AG20443 (cell line): ENCODE measurements at regions not wholly inside any gene's neighbourhood (a gene's known extent, or its start where the extent isn't known, plus 50 kb on each side); places are given as distances from the start of the nearest gene placed in this dataset.
"Not testable (repeated sequence)": the region's sequence is repeated elsewhere in the genome, so short reads cannot be mapped to it uniquely, and the experiment has no call there.

Experiments
- DNase-seq: peaks from one replicate; pipeline ENCODE4 v3.0.0; 2012; ENCODE audit warnings: low spot score, mixed read lengths

DNA sequence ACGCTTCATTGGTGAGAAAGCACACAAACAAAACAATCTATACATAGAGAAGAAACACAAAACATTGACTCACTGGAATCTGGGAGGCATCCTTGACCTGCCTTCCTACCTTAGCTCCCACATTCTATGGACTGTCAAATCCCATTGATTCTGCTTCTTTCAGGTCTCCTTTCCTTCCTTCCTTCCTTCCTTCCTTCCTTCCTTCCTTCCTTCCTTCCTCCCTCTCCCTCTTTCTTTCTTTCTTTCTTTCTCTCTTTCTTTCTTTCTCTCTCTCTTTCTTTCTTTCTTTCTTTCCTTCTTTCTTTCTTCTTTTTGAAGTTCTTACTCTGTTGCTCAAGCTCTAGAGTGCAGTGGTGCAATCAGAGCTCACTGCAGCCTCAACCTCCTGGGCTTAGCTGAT, 108.0 kb upstream of the SGK1 start:
- DNase-seq: not testable (repeated sequence)

DNA sequence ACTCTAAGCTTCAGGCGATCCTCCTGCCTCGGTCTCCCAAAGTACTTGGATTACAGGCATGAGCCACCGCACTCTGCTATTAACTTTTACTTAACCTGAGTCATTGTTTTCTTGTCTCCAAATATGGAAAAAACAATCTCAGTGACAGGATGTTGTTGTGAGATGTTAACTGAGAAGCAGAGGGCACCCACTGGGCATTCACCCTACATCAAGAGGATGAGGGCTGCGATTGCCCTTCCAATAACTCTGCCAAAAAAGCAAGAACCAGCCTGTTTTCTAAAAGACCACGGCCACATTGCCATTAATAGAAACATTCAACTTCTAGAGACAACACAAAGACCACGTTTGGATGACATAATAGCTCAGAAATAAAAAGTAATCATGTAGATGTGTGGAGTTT, 107.6 kb upstream of the SGK1 start:
- no peak for DNase-seq

DNA sequence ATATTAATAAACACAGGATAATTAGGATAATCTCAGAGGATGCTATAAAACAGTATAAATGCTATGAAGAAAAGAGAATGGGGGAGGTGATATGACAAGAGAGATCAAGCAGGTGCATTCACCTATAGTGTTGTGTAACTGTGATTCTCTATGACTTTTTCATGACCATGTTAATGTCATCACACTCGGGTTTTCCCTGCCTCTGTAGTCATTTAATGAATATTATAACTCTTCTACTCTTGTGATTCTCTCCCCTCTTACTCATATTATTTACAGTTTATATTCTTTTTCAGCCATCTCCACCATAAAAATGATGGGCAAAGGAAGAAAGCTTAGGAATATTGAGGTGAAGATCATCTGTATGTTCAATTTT, 106.9 kb upstream of the SGK1 start:
- DNase-seq: no peak

DNA sequence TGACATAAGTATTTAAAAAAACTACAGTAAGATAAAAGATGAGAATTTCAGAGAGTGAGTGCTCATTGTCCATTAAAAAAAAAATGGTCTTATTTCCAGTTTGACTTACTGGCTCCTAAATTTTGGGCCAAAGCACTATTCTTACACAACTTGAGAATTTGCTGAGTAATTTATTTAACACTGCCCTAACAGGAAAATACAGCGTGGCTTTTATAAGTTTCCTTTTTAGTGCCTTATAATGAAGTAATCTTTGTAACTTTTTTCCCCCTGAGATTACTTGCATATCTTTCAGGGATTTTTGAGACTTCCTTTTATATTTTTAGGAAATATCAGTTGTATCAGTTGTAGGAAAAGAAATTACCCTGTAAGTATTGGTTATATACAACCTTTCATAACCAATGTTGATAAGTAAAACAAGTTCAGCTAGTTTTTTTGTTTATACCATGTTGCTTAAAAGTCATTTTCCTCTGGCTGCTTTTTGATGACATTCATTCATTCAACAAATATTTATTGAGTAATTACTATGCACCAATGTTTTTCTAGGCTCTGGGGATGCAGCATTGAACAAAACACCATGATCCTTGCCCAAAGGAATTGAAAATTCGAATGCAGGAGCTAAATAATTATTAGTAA, 106.4 kb upstream of the SGK1 start:
- DNase-seq: peak; percentile 21

DNA sequence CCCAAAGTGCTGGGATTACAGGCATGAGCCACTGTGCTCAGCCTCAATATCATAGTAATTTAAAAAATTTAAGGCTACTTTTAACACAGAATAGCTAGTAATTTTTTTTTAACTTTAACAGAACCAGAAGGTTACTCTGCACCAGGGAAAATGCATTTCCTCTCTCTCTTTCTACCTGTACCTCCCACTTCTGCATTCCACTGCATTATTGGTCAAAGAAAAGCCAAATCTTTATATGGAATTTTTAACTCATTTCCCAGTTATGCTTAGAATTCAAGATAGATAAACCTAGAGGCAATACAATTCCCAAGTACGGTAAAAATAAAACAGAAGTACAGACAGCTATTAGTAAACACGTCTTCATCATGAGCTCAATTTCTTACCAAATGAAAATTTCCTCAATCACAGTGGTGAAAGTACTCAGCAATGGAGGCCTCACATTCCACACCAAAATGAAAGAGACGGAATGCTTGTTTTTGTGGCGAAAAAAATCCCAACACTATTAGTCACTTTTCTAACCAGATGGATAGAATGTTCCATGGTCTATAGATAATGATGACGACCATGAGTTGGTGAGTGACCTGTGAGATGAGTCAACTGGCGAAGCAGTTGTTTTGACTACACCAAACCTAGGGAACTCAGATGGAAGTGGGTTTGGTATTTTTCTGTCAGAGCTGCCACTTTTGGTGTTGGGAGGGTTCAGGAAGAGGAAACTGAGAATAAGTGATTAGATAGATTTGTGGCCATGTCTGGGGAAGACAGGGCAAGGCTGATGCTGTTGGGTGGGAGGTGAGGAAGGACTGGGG, 104.7 kb upstream of the SGK1 start:
- peak; percentile 82 for DNase-seq

DNA sequence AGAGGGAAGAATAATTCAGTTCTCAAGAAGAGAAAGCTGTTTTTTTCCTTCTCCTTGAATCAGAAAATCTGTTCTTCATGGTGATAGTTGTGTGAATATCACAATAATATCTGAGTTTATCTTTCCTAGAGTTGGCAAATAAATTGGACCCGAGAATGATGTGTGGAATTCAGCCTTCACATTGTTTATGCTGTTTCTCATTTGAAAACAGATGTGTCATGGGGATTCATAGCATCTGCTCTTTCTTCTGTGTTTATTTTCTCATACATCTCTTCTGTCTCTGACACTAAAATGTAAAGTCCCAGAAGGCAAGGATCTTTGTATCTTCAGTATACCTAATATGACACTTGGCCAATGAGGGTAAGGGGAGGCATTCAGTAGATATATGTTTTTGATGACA, 103.6 kb upstream of the SGK1 start:
- peak; percentile 9 for DNase-seq

DNA sequence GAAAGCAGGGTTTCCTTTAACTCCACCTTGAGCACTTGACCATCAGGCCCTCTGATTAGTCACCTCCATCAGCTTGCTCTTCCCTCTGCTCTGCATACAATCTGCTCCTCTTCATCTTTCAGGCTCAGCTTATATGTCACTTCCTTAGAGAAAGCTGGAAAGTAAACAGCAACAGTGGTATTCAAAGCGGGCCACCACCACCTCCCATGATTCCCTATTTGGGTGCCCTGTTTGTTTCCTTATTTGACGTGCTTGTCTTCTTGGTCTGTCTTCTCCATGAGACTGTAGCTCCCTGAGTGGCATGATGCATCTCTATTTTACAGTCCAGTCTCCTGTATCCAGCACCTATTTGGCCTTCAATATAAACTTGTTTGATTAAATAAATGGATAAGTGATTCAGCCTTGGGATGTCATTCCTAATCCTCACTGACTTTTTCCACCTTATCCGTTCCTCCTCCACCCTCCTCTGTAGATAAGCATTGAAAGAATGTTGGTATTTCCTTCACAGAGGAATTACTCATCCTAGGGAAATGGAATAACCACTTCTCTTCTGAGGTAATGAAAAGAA, 102.8 kb upstream of the SGK1 start:
- peak; percentile 34 for DNase-seq

DNA sequence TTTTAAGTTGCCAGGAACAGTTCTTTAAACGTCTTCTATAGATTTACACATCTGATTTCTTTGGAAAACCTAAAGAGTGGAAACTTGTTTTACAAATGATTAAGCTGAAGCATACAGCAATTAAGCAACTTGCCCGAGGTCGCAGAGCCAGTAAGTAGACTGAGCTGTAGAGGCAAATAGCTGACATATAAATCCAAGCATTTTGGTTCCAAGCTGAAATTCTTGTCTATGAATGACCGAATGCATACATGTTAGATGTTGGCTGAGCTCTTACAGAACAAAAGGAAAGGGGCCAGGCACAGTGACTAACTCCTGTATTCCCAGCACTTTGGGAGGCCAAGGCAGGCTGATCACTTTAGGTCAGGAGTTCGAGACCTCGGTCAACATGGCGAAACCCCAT, 101.8 kb upstream of the SGK1 start:
- no peak for DNase-seq

DNA sequence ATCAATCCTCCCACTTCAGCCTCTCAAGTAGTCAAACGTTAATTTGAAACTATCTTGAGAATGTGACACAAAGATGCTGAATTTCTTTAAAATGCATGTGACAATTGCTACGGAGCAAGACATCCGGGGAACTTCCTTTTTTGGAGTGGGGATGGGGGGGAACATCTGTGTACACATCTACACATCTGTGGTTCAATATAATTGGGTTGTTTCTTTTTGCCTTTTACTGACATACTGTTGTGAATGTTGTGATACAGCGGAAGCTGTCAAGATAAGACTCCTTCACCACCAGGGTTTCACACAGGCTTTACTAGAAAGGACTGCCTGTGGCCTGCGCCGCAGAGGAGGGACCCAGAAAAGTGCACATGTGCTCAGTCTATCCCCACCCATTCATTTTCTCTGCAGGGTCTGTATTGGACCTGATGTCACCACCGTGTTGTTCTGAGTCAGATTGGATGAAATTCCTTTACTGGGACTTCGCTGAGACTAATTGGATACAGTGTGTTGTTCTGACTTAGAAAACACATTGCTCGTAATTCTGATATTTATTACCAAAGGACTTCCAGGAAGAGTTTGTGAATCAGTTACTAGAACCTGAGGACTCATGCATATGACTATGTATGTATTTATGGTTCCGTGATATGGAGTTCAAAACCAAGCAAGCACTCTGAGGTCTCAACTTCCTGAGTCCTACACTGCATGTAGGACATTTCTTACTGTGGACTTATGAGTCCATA, 98.7 kb upstream of the SGK1 start:
- peak; percentile 70 for DNase-seq

DNA sequence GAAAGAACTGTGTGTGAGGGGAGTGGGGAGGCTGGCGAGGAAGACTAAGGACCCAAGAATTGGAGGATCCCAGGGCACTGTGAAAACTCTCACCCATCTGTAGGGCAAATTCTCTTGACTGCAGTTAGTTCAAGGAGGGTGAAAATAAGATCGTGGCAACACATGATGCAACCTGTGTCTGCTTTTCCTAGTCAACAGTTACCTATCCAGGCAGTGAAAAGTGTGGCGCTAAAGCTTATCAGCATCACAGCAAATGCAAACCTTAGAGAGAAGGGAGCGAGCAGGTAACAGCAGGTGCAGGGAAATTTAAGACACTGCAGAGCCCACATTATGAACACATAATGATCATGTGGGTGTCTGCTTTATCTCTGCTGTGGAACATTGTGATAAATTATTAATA, 97.7 kb upstream of the SGK1 start:
- no peak for DNase-seq

DNA sequence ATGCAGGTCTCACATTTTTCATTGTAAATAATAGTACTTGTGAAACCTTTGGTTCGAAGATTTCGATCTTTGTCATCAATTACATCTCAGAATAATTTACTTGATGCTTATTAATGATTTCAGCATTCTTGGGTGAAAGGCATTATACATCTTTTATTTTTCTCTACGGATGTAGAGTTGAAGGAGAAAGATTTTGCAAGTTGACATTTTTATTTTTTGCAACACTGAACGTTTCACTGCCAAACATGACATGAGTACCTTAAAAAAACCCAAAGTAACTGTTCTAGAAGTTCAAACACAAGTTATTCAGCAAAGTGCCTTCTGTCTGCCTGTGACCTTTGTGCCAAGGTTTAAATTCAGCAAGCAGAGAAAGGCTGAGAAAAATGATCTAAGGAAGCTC, 97.3 kb upstream of the SGK1 start:
- DNase-seq: no peak

DNA sequence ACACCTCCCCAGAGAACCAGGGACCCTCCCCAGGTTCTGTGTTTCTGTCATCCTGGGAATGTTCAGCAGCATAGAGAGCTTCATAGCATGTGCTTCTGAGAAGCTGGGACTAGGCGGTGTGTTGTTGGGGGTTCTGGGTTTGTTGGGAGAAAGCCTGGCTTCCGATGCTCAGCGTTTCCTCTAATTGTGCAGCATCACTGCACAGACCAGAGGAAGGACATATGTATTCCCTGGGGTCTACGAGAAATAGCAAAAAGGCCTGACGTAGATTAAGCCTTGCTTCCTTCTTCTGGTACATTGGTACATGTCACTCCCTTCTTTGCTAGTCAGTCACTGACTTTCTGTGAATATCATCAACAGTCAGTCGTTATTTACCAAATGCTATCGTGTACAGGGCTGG, 96.9 kb upstream of the SGK1 start:
- no peak for DNase-seq

DNA sequence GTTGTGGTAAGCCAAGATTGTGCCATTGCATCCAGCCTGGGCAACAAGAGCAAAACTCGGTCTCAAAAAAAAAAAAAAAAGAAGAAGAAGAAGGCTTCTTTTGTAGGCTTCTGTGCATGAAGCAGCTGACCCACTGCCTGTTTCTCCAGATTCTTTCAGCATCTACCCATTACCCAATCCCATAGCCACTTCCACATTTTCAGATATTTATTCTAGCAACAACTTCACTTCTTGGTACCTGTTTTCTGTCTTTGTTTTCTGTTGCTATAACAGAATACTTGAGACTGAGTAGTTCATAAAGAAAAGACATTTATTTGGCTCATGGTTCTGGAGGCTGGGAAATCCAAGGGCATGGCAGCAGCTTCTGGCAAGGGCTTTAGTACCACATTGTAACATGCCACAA, 95.3 kb upstream of the SGK1 start:
- DNase-seq: no peak

DNA sequence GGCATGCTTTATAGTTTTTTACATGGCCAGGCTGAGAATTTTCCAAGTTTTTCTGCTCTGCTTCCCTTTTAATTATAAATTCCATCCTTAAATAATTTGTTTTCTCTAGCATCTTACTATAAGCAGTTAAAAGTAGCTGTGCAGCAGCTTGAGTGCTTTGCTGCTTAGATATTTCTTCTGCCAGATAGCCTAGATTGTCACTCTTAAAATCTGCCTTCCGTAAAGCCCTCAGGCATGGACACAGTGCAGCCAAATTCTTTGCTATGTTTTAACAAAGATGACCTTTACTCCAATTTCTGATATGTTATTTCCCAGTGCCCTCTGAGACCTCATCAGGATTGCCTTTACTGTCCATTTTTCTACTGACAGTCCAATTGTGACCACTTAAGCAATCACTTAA, 92.6 kb upstream of the SGK1 start:
- DNase-seq: no peak

DNA sequence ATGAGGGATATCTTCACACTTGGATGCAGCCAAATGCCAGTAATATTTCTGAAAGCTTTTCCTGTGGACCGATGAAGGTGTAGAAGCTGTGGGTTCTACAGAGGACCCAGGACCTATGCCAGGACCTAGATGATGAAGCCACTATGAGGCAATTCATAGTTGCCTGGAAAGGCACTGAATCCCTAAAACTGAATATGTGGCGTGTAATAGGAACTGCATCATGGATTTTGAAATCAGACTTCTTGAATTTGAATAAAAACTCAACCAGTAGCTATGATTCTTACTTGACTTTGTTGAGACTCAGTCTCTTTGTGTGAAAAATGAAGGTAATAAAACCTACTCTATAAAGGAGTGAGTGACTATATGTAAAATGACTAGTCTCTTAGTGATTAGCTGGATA, 89.9 kb upstream of the SGK1 start:
- no peak for DNase-seq

DNA sequence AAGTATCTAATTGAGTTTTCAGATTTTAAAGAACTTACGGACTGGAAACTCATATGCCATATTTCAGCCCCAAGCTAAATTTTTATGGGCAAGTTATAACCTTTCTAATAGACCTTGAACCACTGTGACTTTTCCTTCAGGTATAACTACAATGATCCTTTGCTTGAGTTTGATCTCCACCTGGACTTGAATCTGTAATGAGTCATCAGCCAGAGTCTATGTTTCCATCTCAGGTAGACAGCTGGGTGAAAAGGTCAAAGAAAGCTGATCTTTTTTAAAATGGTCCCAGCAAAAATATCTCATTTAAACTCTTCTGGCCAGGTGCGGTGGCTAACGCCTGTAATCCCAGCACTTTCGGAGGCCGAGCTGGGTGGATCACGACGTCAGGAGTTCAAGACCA, 88.4 kb upstream of the SGK1 start:
- DNase-seq: no peak

DNA sequence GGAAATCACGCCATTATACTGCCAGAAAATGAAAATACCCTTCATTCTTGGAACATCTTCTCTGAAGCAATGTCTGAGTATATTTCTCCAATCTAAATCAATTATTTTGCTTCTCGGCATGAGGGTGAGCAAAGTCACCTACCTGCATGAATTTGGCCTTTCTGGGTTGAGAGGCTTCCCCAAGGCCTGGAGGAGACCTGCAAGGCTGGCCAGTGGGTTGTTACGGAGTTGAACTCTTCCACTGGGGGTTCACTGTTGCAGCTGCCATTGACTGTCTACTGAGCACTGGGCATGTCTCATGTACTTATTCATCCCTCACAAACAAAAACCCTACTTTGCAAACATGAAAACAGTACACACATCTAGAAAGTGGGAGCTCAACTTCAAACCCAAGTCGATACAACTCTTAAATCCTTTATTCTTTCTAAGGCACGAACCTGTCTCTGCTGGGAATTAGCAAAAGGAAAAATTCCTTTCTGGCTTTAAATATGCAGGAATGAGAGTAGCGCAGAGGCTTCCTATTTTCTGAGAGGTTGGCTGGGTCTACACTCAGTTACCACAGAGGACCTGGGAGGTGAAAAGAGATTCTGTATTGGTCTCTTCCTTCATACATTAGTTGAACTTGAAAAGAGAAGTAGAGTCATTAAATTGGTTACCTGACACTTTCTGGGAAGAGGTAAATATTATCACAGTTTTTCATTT, 87.6 kb upstream of the SGK1 start:
- no peak for DNase-seq

DNA sequence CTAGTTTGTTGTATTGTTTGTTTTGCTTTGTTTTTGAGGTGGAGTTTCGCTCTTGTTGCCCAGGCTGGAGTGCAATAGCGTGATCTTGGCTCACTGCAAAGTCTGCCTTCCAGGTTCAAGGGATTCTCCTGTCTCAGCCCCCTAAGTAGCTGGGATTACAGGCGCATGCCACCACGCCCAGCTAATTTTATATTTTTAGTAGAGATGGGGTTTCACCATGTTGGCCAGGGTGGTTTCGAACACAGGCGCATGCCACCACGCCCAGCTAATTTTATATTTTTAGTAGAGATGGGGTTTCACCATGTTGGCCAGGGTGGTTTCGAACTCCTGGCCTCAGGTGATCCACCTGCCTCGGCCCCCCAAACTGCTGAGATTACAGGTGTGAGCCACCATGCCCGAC, 85.4 kb upstream of the SGK1 start:
- DNase-seq: not testable (repeated sequence)

DNA sequence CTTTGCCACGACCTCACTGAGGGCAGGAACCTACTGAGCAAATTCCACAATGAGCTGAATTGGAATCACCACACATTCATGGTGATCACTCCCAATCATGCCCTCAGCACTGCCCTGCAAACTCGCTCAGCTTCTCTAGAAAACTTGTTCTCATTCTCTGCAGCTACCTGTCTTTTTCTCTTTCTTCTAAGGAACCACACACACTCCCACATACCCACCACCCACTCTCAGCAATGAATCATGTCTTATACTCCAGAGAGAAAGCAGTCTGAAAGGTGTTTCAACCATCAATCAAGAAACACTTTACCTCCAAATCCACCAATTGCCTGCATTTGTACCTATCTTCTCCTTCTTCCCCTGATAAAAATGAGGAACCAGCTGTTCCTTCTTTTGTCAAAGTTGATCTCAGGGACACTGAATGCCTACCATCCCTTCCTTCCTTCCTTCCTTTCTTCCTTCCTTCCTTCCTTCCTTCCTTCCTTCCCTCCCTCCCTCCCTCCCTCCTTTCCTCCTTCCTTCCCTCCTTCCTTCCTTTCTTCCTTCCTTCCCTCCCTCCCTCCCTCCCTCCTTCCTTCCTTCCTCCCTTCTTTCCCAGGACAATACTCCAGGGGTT, 84.6 kb upstream of the SGK1 start:
- no peak for DNase-seq

DNA sequence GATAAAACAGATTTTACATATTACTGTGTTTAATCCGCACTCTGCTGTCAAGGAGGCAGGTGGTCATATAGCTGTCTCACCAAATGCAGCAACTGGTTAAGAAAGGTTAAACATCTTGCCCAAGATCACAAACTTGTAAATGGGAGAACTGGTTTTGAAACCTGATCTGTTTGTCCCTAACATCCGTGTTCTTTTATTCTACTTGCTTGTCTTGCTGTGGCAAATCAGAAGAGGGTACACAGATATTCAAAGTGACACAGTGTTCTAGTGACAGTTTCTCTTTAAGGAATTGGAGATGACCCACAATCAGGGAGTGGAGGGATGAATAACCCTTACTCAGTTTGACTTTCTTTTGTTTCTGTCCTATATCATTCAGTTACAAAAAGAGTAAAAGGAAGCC, 83.0 kb upstream of the SGK1 start:
- DNase-seq: no peak

DNA sequence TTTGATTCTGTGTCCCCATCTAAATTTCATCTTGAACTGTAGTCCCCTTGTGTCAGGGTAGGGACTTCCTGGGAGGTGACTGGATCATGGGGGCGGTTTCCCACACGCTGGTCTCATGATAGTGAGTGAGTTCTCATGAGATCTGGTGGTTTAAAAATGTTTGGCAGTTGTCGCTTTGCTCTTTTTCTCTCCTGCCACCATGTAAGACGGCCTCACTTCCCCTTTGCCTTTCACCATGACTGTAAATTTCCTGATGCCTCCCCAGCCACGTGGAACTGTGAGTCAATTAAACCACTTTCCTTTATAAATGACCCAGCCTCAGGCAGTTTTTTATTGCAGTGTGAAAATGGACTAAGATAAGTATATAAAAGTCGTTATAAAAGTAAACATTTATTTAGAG, 80.5 kb upstream of the SGK1 start:
- no peak for DNase-seq

DNA sequence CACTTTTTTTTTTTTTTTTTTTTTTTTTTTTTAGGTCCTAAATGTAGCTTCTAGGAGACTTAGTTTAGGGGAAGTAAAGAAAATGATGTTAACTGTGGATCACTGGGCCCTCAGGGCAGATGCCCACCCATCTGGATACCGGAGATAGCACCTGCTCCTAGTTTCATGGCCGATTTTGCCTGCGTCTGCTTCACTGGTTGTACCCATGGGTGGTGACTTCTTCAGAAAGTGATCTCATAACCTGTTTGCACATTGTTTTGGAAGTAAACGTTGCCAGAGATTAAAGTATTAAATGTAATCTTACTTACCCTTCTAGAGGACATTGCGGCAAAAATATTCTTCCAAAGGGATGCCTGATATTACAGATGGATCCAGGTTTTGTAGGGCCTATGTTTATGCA, 79.8 kb upstream of the SGK1 start:
- no peak for DNase-seq
